Stimulated activated CD4-positive, alpha-beta T cell treated with anti-CD3 and anti-CD28 coated beads, TNF-alpha, amount 100 ng/mL, for 1 hour (primary cell): ENCODE measurements at regions not wholly inside any gene's neighbourhood (a gene's known extent, or its start where the extent isn't known, plus 50 kb on each side); places are given as distances from the start of the nearest gene placed in this dataset.
"Not testable (repeated sequence)": the region's sequence is repeated elsewhere in the genome, so short reads cannot be mapped to it uniquely, and the experiment has no call there.

Experiments used
- DNase-seq, 3 donors: peaks; one replicate each; pipeline ENCODE4 v3.0.0-alpha.2; 2020; ENCODE audit warnings: low read depth in 3 of 3, low spot score in 1 of 3

GRCh38 chr21:29396951-29397455 lies 98.3 kb downstream of the BACH1 start:
- DNase-seq = no peak

GRCh38 chr21:29403301-29403700 lies 104.6 kb downstream of the BACH1 start:
- no peak for DNase-seq

GRCh38 chr21:29403922-29404538 lies 105.3 kb downstream of the BACH1 start:
- no peak for DNase-seq

GRCh38 chr21:29405503-29406122 lies 106.9 kb downstream of the BACH1 start:
- no peak for DNase-seq

- no peak for DNase-seq
Observed at GRCh38 chr21:29406385-29406784, 107.7 kb downstream of the BACH1 start.

GRCh38 chr21:29407571-29407970 lies 108.8 kb downstream of the BACH1 start:
- no peak for DNase-seq

- DNase-seq = no peak
Observed at GRCh38 chr21:29413683-29414082, 115.0 kb downstream of the BACH1 start.

GRCh38 chr21:29416268-29416667 lies 117.5 kb downstream of the BACH1 start:
- DNase-seq = no peak

- DNase-seq = no peak
Observed at GRCh38 chr21:29418813-29419212, 120.1 kb downstream of the BACH1 start.

GRCh38 chr21:29419422-29419821 lies 120.7 kb downstream of the BACH1 start:
- no peak for DNase-seq

- no peak for DNase-seq
Observed at GRCh38 chr21:29423099-29423870, 124.6 kb downstream of the BACH1 start.

- no peak for DNase-seq
Observed at GRCh38 chr21:29424728-29425127, 126.0 kb downstream of the BACH1 start.

GRCh38 chr21:29429218-29429617 lies 130.5 kb downstream of the BACH1 start:
- DNase-seq = no peak

GRCh38 chr21:29430030-29430429 lies 131.3 kb downstream of the BACH1 start:
- DNase-seq = no peak

- no peak for DNase-seq
Observed at GRCh38 chr21:29430576-29430975, 131.9 kb downstream of the BACH1 start.

GRCh38 chr21:29431178-29431577 lies 132.5 kb downstream of the BACH1 start:
- DNase-seq = no peak

GRCh38 chr21:29431680-29432079 lies 133.0 kb downstream of the BACH1 start:
- no peak for DNase-seq

GRCh38 chr21:29433366-29434059 lies 134.8 kb downstream of the BACH1 start:
- DNase-seq = no peak

- no peak for DNase-seq
Observed at GRCh38 chr21:29434081-29434480, 135.4 kb downstream of the BACH1 start.

- DNase-seq = not testable (repeated sequence)
Observed at GRCh38 chr21:29434982-29435381, 136.3 kb downstream of the BACH1 start.

- peak in 2 of 3 donors; percentile 14 to 18 for DNase-seq
Observed at GRCh38 chr21:29436143-29436542, 137.4 kb downstream of the BACH1 start.

GRCh38 chr21:29436650-29437049 lies 137.9 kb downstream of the BACH1 start:
- DNase-seq = no peak
